CD8-positive, alpha-beta memory T cell (primary cell): ENCODE measurements at regions not wholly inside any gene's neighbourhood (a gene's known extent, or its start where the extent isn't known, plus 50 kb on each side); places are given as distances from the start of the nearest gene placed in this dataset.

ENCODE experiments used
- CTCF ChIA-PET: fragments of 350-600 bp; sonication (Branson Sonifier 250); formaldehyde crosslinking; loops from one replicate; lab custom pipeline; 2021; ENCODE audit warnings: antibody characterized with exemption; lab: Charles Lee
- POLR2A ChIA-PET: fragments of 350-600 bp; sonication (Branson Sonifier 250); formaldehyde crosslinking; loops from one replicate; lab custom pipeline; 2021; ENCODE audit warnings: antibody characterized with exemption; lab: Charles Lee
- DNase-seq, 5 donors: peaks; one replicate each; pipeline versions ENCODE4 v3.0.0 to v3.0.0-alpha.2; 2020 to 2022; ENCODE audit warnings: mixed read lengths in 1 of 5
- H3K27ac ChIP-seq: one replicate; pipeline ENCODE4 v1.7.0; 2013; ENCODE audit warnings: low read depth, mild to moderate bottlenecking, low read length, moderate library complexity
- H3K27me3 ChIP-seq: 2 replicates; pipeline ENCODE4 v1.7.0; 2013; ENCODE audit warnings: low read length, mild to moderate bottlenecking; ENCODE audit not compliant: insufficient read depth, poor library complexity, severe bottlenecking
- H3K36me3 ChIP-seq: 2 replicates; pipeline ENCODE4 v1.7.0; 2013; ENCODE audit warnings: mild to moderate bottlenecking, low read length, moderate library complexity; ENCODE audit not compliant: insufficient read depth
- H3K4me1 ChIP-seq: 2 replicates; pipeline ENCODE4 v1.7.0; 2013; ENCODE audit warnings: mild to moderate bottlenecking, low read length, moderate library complexity; ENCODE audit not compliant: insufficient read depth
- H3K4me3 ChIP-seq: 2 replicates; pipeline ENCODE4 v1.7.0; 2013; ENCODE audit warnings: mild to moderate bottlenecking, low read length
- H3K9me3 ChIP-seq: 2 replicates; pipeline ENCODE4 v1.7.0; 2013; ENCODE audit warnings: mild to moderate bottlenecking, low read length
- H3K27ac Mint-ChIP-seq, 8 donors: one replicate each; pipeline ENCODE4 v1.8.0; 2020 to 2021; ENCODE audit warnings: mixed read lengths in 8 of 8, mild to moderate bottlenecking in 6 of 8, inconsistent platforms in 3 of 8, moderate library complexity in 3 of 8
- H3K27me3 Mint-ChIP-seq, 2 donors: one replicate each; pipeline ENCODE4 v1.8.0; 2020 to 2021; ENCODE audit warnings: mixed read lengths in 2 of 2, mild to moderate bottlenecking in 1 of 2, moderate library complexity in 1 of 2
- H3K36me3 Mint-ChIP-seq, 3 donors: one replicate each; pipeline ENCODE4 v1.8.0; 2020 to 2021; ENCODE audit warnings: mixed read lengths in 3 of 3, inconsistent platforms in 1 of 3, mild to moderate bottlenecking in 1 of 3
- H3K4me1 Mint-ChIP-seq, 3 donors: one replicate each; pipeline ENCODE4 v1.8.0; 2020 to 2021; ENCODE audit warnings: mixed read lengths in 3 of 3, inconsistent platforms in 1 of 3, mild to moderate bottlenecking in 1 of 3
- H3K4me3 Mint-ChIP-seq, 7 donors: one replicate each; pipeline ENCODE4 v1.8.0; 2020 to 2021; ENCODE audit warnings: mixed read lengths in 7 of 7, mild to moderate bottlenecking in 6 of 7, moderate library complexity in 4 of 7, inconsistent platforms in 2 of 7
- H3K9me3 Mint-ChIP-seq, 5 donors: one replicate each; pipeline ENCODE4 v1.8.0; 2020 to 2022; ENCODE audit warnings: mixed read lengths in 5 of 5, mild to moderate bottlenecking in 3 of 5, moderate library complexity in 2 of 5, inconsistent platforms in 1 of 5

GRCh38 chr12:123094349-123095077 is 56.4 kb downstream of the PITPNM2 start:
- Mint-ChIP-seq H3K9me3 (no peaks in the 10 kb centered on the region), H3K4me3 (no peak overlapping the region), H3K4me1 (peaks cover 0 to 4% (median 2%) of the 10 kb centered on the region in 3 donors), H3K27ac (peak overlapping the region in 1 of 8 donors; percentile 47), H3K36me3 (peaks cover 0 to 2% (median 0%) of the 10 kb centered on the region in 3 donors), H3K27me3 (no peaks in the 10 kb centered on the region)
- Histone ChIP-seq H3K27me3 (no peaks in the 10 kb centered on the region), H3K27ac (no peak overlapping the region), H3K4me1 (peaks cover 9% of the 10 kb centered on the region), H3K4me3 (no peak overlapping the region), H3K9me3 (no peaks in the 10 kb centered on the region), H3K36me3 (no peaks in the 10 kb centered on the region)
- CTCF ChIA-PET = no interaction called here
- POLR2A ChIA-PET = no interaction called here
- no peak for DNase-seq

- ChIA-PET POLR2A (no interaction called here), CTCF (no interaction called here)
- H3K36me3 ChIP-seq = no peaks in the 10 kb centered on the region
- H3K9me3 ChIP-seq = no peaks in the 10 kb centered on the region
- H3K27me3 ChIP-seq = no peaks in the 10 kb centered on the region
- no peaks in the 10 kb centered on the region for H3K9me3 Mint-ChIP-seq
- no peak overlapping the region for H3K27ac ChIP-seq
- peaks cover 17% of the 10 kb centered on the region for H3K4me1 ChIP-seq
- no peaks in the 10 kb centered on the region for H3K27me3 Mint-ChIP-seq
- H3K4me3 Mint-ChIP-seq = no peak overlapping the region
- H3K36me3 Mint-ChIP-seq = peaks cover 0 to 2% (median 0%) of the 10 kb centered on the region in 3 donors
- DNase-seq = no peak
- no peak overlapping the region for H3K4me3 ChIP-seq
- peaks cover 0 to 6% (median 5%) of the 10 kb centered on the region in 3 donors for H3K4me1 Mint-ChIP-seq
- H3K27ac Mint-ChIP-seq = no peak overlapping the region
Observed at GRCh38 chr12:123092866-123093265, 58.0 kb downstream of the PITPNM2 start.

GRCh38 chr12:123091230-123092150 is 59.4 kb downstream of the PITPNM2 start:
- POLR2A ChIA-PET = no interaction called here
- Mint-ChIP-seq H3K4me1 (peaks cover 0 to 6% (median 5%) of the 10 kb centered on the region in 3 donors), H3K4me3 (no peak overlapping the region), H3K27ac (peak overlapping the region in 2 of 8 donors; percentile 47 to 63), H3K9me3 (no peaks in the 10 kb centered on the region), H3K27me3 (no peaks in the 10 kb centered on the region), H3K36me3 (peaks cover 0 to 2% (median 0%) of the 10 kb centered on the region in 3 donors)
- CTCF ChIA-PET = no interaction called here
- DNase-seq = no peak
- no peak overlapping the region for H3K4me3 ChIP-seq
- no peak overlapping the region for H3K27ac ChIP-seq
- peaks cover 17% of the 10 kb centered on the region for H3K4me1 ChIP-seq
- no peaks in the 10 kb centered on the region for H3K27me3 ChIP-seq
- no peaks in the 10 kb centered on the region for H3K9me3 ChIP-seq
- no peaks in the 10 kb centered on the region for H3K36me3 ChIP-seq

- POLR2A ChIA-PET = no interaction called here
Observed at GRCh38 chr12:123089631-123090353, 61.1 kb downstream of the PITPNM2 start.

GRCh38 chr12:123089140-123089539 is 61.8 kb downstream of the PITPNM2 start:
- H3K4me3 ChIP-seq = no peak overlapping the region
- H3K27ac ChIP-seq = no peak overlapping the region
- CTCF ChIA-PET = no interaction called here
- H3K4me1 ChIP-seq = peaks cover 11% of the 10 kb centered on the region
- Mint-ChIP-seq H3K4me1 (peaks cover 0 to 6% (median 5%) of the 10 kb centered on the region in 3 donors), H3K27me3 (no peaks in the 10 kb centered on the region), H3K9me3 (no peaks in the 10 kb centered on the region), H3K4me3 (no peak overlapping the region), H3K36me3 (peaks cover 0 to 2% (median 0%) of the 10 kb centered on the region in 3 donors), H3K27ac (peak overlapping the region in 1 of 8 donors; percentile 4)
- no peaks in the 10 kb centered on the region for H3K36me3 ChIP-seq
- DNase-seq = no peak
- H3K9me3 ChIP-seq = no peaks in the 10 kb centered on the region
- H3K27me3 ChIP-seq = no peaks in the 10 kb centered on the region
- POLR2A ChIA-PET = no interaction called here

More at GRCh38 chr12:123089631-123090353, 61.1 kb downstream of the PITPNM2 start:
- DNase-seq = no peak
- H3K9me3 ChIP-seq = no peaks in the 10 kb centered on the region
- H3K9me3 Mint-ChIP-seq = no peaks in the 10 kb centered on the region
- peak overlapping the region in 4 of 8 donors; percentile 12 to 79 (median 44) for H3K27ac Mint-ChIP-seq
- H3K36me3 Mint-ChIP-seq = peaks cover 0 to 2% (median 0%) of the 10 kb centered on the region in 3 donors
- no peak overlapping the region for H3K4me3 Mint-ChIP-seq
- H3K4me3 ChIP-seq = no peak overlapping the region
- peaks cover 0 to 6% (median 5%) of the 10 kb centered on the region in 3 donors for H3K4me1 Mint-ChIP-seq
- peaks cover 11% of the 10 kb centered on the region for H3K4me1 ChIP-seq
- H3K36me3 ChIP-seq = no peaks in the 10 kb centered on the region
- no peaks in the 10 kb centered on the region for H3K27me3 Mint-ChIP-seq
- H3K27ac ChIP-seq = no peak overlapping the region
- CTCF ChIA-PET = no interaction called here
- H3K27me3 ChIP-seq = no peaks in the 10 kb centered on the region

GRCh38 chr12:123085730-123086487 is 65.0 kb downstream of the PITPNM2 start:
- H3K9me3 Mint-ChIP-seq = no peaks in the 10 kb centered on the region
- H3K27ac Mint-ChIP-seq = peak overlapping the region in 1 of 8 donors; percentile 56
- CTCF ChIA-PET = no interaction called here
- H3K36me3 Mint-ChIP-seq = peaks cover 0 to 2% (median 0%) of the 10 kb centered on the region in 3 donors
- Histone ChIP-seq H3K9me3 (no peaks in the 10 kb centered on the region), H3K27ac (no peak overlapping the region), H3K36me3 (no peaks in the 10 kb centered on the region), H3K4me3 (no peak overlapping the region), H3K4me1 (peaks cover 11% of the 10 kb centered on the region), H3K27me3 (no peaks in the 10 kb centered on the region)
- DNase-seq = no peak
- no peaks in the 10 kb centered on the region for H3K27me3 Mint-ChIP-seq
- no peak overlapping the region for H3K4me3 Mint-ChIP-seq
- peaks cover 0 to 5% (median 4%) of the 10 kb centered on the region in 3 donors for H3K4me1 Mint-ChIP-seq
- POLR2A ChIA-PET = no interaction called here

- POLR2A ChIA-PET = no interaction called here
- Histone ChIP-seq H3K4me3 (no peak overlapping the region), H3K4me1 (peaks cover 11% of the 10 kb centered on the region), H3K27ac (no peak overlapping the region), H3K36me3 (no peaks in the 10 kb centered on the region), H3K27me3 (no peaks in the 10 kb centered on the region), H3K9me3 (no peaks in the 10 kb centered on the region)
- Mint-ChIP-seq H3K4me3 (no peak overlapping the region), H3K4me1 (peaks cover 0 to 5% (median 4%) of the 10 kb centered on the region in 3 donors), H3K27ac (peak overlapping the region in 3 of 8 donors; percentile 4 to 37 (median 24)), H3K9me3 (no peaks in the 10 kb centered on the region), H3K27me3 (no peaks in the 10 kb centered on the region), H3K36me3 (peaks cover 0 to 2% (median 0%) of the 10 kb centered on the region in 3 donors)
- CTCF ChIA-PET = no interaction called here
- DNase-seq = no peak
Observed at GRCh38 chr12:123085066-123085465, 65.8 kb downstream of the PITPNM2 start.
